ENCODE measurements at regions not wholly inside any gene's neighbourhood (a gene's known extent, or its start where the extent isn't known, plus 50 kb on each side); places are given as distances from the start of the nearest gene placed in this dataset.

- DNase-seq, result no peak
These were observed 57.8 kb upstream of the NDST4 start for GRCh38 chr4:115171220-115171619.

- peak; percentile 3 for DNase-seq
These were observed 52.1 kb upstream of the NDST4 start for GRCh38 chr4:115165503-115165902.
